HG02623 (cell line): ENCODE measurements at regions not wholly inside any gene's neighbourhood (a gene's known extent, or its start where the extent isn't known, plus 50 kb on each side); places are given as distances from the start of the nearest gene placed in this dataset.

Experiments used
- ATAC-seq: cut with Tn5 transposase; IDR thresholded peaks from one replicate; pipeline ENCODE4 v1.9.1; 2021; ENCODE audit warnings: moderate library complexity; ENCODE audit not compliant: unreplicated experiment

DNA sequence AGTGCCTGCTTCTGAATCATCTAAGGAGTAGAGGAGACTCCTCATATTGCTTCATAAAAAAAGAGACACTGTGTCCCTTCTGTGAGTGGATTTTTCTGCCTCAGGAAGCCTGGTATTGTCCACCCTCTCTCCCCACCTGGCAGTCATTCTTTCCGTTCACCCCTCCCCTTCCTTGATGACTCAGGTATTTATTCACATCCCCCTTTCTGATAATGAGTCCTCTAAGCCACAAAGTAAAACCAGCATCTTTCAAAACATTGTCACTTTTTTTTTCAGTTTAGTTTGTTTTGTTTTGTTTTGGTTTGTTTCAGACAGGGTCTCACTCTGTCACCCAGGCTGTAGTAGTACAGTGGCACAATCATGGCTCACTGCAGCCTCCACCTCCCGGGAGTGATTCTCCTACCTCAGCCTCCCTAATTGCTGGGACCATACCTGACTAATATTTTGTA lies 65.2 kb upstream of the UBE2E1 start:
- ATAC-seq, result peak; percentile 90

- ATAC-seq, result no peak
These were observed 64.6 kb upstream of the UBE2E1 start for GRCh38 chr3:23741036-23741706.

- no peak for ATAC-seq
These were observed 62.5 kb upstream of the UBE2E1 start for GRCh38 chr3:23743141-23743784.

DNA sequence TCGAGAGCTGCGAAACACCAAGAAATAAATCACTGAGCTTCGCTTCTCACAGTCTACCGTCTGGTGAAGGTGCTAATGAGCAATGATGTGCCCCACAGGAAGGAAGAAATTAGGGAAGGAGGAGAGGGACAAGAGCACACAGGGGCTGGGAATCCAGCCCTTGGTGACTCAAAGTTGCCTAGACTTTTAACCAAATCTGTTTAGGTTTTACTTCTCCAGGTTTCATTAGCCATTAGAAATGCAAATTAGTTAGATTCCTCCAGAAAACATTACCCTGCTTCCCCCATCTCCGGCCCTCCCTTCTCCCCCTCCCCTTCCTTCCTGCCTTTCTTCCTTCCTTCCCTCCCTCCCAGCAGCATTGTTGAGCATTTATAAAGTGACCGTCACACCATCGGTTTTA lies 59.3 kb upstream of the UBE2E1 start:
- no peak for ATAC-seq

DNA sequence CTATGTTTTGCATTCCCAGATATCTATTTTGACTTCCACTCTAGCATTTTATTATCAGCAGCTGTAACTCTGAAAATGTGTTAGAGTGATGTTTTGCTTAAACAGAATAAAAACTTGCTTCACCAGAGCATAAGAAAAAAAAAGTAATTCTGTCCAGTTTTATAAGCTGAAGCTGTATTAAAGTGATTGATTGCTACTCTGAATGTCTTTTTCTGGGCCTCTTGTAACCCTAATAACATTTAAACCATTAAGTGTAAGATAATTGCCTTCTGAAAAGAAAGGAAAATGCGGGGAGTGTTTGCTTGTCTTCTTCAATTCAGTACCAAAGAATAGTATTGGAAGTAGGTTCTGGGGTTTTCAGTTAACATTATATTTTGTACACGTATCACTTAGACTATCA lies 57.9 kb upstream of the UBE2E1 start:
- ATAC-seq, result no peak

- ATAC-seq, result no peak
These were observed 57.2 kb upstream of the UBE2E1 start for GRCh38 chr3:23748398-23749110.

DNA sequence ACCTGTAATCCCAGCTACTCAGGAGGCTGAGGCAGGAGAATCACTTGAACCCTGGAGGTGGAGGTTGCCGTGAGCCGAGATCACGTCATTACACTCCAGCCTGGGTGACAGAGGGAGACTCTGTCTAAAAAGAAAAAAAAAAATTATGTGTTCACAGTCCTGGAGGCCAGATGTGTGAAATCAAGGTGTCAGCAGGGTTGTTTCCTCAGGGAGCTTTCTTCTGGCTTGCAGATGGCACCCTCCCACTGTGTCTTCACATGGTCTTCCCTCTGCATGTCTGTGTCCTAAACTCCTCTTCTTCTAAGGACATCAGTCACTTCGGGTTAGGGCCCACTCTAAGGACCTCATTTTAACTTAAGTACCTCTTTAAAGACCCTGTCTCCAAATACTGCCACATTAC lies 56.1 kb upstream of the UBE2E1 start:
- ATAC-seq, result no peak

- no peak for ATAC-seq
These were observed 55.1 kb upstream of the UBE2E1 start for GRCh38 chr3:23750573-23751210.

- no peak for ATAC-seq
These were observed 54.5 kb upstream of the UBE2E1 start for GRCh38 chr3:23751212-23751723.

- no peak for ATAC-seq
These were observed 53.6 kb upstream of the UBE2E1 start for GRCh38 chr3:23752126-23752525.

- ATAC-seq, result no peak
These were observed 51.5 kb upstream of the UBE2E1 start for GRCh38 chr3:23754215-23754614.
